NCI-H345 (cell line): ENCODE measurements at regions not wholly inside any gene's neighbourhood (a gene's known extent, or its start where the extent isn't known, plus 50 kb on each side); places are given as distances from the start of the nearest gene placed in this dataset.
"Not testable (repeated sequence)": the region's sequence is repeated elsewhere in the genome, so short reads cannot be mapped to it uniquely, and the experiment has no call there.

ENCODE experiments used
- DNase-seq: peaks from one replicate; lab custom pipeline; 2025; lab: John Stamatoyannopoulos, UW

- DNase-seq: no peak
These were observed 192.4 kb upstream of the LRP1B start for GRCh38 chr2:142323206-142323605.

DNA sequence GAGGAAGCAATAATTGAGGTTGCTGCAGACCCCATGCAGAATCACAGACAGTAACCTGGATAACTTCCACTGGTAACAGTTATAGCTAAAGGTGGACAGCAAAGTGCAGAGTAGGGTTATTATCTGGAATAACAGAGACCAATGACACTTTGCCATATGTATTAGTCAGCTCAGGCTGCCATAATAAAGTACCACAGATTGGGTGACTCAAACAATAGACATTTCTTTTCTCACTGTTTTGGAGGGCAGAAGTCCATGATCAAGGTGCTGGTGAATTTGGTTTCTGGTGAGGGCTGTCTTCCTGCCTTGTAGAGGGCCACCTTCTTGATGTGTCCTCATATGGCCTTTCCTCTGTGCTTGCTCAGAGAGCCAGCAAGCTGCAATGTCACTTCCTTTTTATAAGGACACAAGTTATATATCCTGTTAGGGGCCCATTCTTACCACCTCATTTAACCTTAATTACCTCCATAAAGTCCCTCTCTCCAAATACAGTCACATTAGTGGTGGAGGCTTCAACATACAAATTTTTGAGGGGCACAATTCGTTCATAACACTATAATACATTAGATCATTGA, 191.0 kb upstream of the LRP1B start:
- no peak for DNase-seq

DNA sequence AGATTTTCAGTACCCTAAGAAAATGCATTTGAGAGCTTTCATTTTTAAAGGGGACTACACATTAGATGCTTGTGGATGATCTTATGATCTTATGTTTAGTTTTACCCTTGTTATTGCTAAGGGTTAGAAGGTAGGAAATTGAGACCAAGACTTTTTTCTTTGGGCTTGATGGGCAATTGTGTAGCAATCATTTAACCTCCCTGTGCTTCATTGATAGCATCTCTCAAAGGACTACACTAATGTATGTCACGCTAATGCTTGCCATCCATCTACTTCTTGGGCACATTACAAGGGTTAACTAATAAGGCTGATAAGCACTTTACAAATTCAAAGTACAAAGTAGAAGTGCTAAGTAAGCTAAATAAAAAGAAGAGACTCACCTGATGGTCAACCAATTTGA, 189.3 kb upstream of the LRP1B start:
- DNase-seq: no peak

DNA sequence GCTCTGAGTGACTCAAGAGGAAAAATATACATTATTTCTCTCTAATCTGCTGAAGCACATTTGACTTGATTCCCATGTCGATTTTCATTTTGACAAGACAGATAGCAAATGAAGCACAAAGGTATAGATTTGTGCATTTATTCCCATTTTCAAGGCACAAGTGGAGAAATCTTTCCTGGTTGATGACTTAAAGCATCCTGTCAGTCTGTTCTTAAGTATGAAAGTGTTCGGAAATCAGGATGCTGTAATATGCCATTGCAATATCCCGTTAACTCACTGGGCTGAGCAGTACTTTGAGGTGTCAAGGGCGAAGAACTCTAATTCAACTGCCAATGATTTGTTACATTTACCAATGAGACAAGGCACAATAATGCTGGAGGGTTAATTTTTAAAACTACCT, 185.2 kb upstream of the LRP1B start:
- no peak for DNase-seq

DNA sequence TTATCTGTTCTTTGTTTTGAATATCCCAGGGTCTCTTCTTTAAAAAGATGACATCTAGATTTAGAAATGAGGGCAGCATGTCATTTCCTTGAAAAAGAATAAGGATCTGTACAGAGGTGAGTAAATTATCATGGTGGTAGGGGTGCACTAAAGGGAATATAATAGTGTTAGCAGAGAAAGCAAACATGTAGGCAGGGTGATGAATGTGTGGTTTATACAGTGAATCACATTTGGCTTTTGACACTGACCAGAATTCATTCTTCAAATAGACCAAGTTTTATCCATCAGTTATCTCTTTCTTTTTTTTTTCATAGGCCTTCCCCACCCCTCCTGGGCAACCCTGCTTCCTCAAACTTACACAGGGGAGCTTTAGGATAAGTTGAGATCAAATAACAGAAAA, 184.5 kb upstream of the LRP1B start:
- DNase-seq: no peak

DNA sequence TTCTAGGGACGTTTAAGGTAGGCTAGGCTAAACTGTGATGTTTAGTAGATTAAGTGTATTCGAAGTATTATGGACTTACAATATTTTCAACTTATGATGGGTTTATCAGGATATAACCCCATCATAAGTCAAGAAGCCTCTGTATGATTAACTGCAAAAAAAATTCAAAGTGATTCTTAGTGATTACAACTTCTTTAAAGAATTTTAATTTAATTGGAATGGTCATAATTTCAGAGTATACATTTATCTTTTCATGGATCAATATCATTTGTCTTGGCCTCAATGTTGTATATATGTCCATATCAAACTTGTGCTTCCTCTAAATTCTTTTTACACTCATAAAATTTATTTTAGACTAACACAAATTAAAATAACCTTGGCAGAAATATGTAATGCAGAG, 183.3 kb upstream of the LRP1B start:
- no peak for DNase-seq

DNA sequence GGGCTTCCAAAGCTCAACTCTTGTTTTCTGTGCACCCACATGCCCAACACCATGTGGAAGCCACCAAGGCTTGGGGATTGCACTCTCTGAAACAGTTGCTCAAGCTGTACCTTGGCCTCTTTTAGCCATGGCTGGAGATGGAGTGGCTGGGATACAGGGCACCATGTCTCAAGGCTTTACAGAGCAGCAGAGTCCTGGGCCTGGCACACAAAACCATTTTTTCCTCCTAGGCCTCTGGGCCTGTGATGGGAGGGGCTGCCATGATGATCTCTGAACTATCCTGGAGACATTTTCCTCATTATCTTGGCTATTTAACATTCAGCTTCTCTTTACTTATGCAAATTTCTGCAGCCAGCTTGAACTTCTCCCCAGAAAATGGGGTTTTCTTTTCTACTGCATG, 179.7 kb upstream of the LRP1B start:
- no peak for DNase-seq

DNA sequence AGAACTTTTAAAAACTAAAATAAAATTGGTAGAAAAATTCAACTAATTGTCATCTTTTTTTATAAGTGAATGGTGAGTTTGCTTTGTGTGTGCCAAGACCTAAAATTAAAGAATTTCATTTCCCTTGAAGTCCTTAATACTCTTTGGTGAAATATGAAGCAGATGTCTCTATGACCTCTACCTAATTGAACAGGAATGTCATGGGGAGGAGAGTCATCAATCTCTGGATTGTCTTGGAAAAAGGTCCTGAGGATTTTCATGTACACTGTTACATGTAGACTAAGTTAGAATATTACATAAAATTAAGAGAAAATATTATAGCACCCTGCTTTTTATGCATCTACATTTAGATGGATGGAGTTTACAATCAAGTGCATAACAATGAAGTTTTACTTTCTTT, 177.9 kb upstream of the LRP1B start:
- no peak for DNase-seq

DNA sequence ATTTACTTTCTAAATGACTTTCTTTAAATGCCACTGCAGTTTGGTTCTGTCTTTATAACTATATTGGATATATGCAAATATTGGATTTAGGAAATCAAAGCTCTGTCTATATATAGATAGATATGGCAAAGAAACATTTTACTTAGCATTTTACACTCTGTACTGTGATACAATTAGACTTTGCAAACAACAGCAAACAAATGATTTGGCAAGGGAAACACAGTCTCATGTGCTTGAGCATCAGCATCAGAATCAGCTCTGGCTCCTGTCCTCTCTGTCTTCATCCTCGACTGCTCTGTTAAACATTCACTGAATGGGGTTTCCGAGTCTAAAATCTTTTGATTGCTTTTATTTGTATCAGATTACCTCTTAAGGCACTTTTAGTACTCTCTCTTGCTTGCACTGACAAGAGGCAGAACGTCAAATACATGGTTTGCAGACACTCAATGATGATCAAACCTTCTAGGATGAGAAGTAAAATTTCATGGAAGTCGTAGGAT, 176.8 kb upstream of the LRP1B start:
- DNase-seq: no peak

GRCh38 chr2:142307086-142307485, 176.3 kb upstream of the LRP1B start:
- DNase-seq: no peak

DNA sequence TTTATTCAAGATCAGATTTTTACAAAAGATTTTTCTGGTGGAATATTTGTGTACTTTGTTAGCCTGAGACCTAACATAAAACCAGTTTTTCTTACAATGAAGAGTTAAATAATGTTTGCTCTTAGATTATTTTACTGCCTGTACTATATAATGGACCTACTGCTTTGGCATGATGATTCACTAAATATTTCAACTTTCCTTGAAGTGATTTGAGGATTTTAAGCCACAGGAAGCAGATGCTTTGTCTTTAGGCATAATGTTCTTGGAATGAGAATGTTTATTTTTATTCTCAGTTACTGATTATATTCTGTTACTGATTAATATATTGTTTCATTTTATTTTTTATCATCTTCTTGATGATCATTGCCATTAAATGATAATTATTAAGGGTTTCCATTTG, 175.3 kb upstream of the LRP1B start:
- DNase-seq: no peak

- no peak for DNase-seq
These were observed 169.7 kb upstream of the LRP1B start for GRCh38 chr2:142300517-142300916.

DNA sequence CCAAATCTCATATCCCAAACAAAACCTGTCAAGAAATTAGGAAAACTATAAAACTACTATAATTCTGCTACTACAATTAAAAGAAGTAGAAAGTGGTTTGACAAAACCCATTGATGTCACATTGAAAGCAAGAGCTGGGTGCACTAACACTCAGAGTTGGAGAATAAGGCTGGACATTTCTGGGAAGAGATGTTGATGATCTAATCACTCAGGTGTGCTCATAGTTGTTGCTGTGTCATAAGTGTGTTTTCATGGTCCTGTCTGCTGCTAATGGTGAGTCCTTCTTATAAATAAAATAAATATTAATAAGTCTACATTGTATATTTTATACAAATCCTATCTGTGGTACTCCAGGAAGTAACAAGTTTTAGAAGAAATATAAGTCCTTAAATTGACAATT, 168.2 kb upstream of the LRP1B start:
- DNase-seq: no peak

GRCh38 chr2:142294225-142294624, 163.4 kb upstream of the LRP1B start:
- DNase-seq: no peak

- no peak for DNase-seq
These were observed 161.2 kb upstream of the LRP1B start for GRCh38 chr2:142291969-142292368.

DNA sequence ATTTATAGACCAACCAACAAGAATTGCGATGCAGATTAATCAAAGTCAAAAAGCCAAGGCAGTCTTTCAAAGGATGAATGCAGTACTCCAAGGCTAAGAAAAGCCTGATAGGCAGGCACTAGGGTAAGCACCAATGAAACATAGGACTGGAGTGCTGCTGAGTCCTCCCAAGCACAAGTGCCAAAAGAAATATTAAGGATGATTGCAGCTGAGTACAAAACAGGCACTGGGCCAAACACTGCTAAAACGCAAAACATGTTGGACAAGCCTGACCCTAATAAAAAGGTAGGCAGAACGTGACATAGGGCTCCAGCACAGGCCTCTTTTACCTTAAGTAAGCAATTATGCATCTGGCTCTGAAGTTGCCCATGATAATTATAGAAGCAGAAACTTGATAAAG, 160.1 kb upstream of the LRP1B start:
- peak; percentile 10 for DNase-seq

- no peak for DNase-seq
These were observed 155.8 kb upstream of the LRP1B start for GRCh38 chr2:142286618-142287017.

DNA sequence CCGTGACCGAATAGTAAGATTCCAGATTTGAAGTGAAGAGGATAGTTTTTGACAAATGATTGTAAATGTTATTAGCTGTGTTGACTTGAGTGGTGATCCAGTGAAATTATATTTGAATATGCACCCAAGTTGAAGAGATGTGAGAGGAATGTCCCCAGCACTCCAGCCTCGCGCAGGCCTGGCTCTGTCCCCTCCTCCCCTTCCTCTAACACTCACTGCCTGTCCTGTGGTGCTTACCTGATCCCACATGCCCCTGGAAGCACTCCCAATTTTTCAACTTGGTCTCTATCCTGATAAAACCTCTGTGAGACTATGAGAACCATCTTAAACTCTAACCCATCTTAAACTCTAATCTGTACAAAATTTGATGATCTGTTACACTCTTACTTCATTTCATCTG, 154.7 kb upstream of the LRP1B start:
- DNase-seq: no peak

- DNase-seq: not testable (repeated sequence)
These were observed 153.5 kb upstream of the LRP1B start for GRCh38 chr2:142284336-142284735.

GRCh38 chr2:142280831-142281230, 150.0 kb upstream of the LRP1B start:
- no peak for DNase-seq

DNA sequence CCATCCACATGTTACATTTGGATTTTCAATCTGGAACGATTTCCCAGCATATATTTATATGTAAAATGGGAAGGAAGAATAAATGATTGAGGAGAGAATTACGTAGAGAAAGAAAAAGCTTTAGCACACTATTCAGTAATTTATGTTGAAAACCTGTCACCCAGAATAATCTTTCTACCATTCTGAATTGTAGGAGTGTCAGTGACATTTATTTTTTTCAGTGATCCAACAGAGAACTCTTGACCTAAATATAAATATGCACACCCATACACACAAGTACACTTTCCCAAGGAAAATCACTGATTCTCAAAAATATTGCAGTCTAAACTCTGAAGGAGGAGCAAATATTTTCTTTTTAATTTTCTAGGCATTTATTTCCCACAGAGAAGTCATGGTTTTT, 140.2 kb upstream of the LRP1B start:
- DNase-seq: no peak

GRCh38 chr2:142270291-142270690, 139.5 kb upstream of the LRP1B start:
- DNase-seq: no peak

GRCh38 chr2:142259356-142259755, 128.5 kb upstream of the LRP1B start:
- no peak for DNase-seq

DNA sequence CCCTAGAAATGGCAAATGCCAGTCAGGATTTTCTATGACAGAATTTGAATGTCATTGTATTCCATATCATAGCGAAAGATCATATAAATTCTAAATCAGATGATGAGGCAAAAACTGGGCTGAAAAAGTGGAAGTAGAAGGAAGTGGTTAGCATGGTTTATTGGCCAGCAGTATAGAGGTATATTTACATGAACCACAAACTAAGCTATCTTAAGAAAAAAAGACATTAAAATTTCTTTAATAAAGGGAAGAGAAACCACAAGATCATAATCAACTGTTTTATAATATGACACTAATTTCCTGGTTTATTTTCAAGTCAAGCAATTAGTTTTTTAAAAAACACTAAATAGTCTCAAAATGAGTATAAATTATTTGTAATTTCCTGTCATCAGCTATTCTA, 123.2 kb upstream of the LRP1B start:
- DNase-seq: no peak

- no peak for DNase-seq
These were observed 110.2 kb upstream of the LRP1B start for GRCh38 chr2:142241016-142241415.
